ENCODE measurements at regions not wholly inside any gene's neighbourhood (a gene's known extent, or its start where the extent isn't known, plus 50 kb on each side); places are given as distances from the start of the nearest gene placed in this dataset.
"Not testable (repeated sequence)": the region's sequence is repeated elsewhere in the genome, so short reads cannot be mapped to it uniquely, and the experiment has no call there.

DNA sequence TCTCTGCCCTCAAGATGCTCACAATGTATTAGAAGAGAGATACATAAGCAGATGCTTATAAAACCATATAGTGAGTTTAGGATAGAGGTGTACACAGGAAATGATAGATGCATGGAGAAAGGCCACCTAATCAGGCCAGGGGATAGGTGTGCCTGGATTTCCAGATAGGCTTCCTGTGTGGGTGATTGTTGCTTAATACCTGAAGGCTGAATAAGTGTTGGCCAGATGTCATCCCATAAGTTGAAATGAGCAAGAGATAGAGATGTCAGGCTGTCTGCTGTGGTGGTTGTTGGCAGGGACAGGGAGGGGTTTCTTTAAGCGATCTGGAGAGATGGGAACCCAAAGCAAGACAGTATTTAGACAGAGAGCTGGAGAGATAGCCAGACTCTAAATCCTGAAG is 109.8 kb upstream of the SGK1 start:
- DNase-seq (ENCODE audit: low read depth), result no peak

DNA sequence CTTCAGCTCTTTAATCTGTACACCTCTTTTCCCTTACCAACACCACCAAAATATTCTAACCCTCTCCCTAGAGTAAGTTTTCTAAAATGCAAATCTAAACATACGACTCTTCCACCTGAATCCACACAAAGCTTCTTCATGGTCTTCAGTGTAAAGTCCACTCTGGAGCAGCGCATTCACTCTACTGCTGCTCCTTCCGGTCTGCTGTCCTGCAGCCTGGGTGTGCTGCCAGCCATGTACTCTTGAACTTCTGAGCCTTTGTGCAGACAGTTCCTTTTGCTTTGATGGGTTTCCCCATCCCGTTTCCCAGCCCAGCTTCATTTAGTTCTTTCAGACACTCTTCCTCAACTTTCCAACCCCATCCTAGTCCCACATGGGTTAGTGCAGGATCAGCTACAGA is 108.7 kb upstream of the SGK1 start:
- no peak for DNase-seq (ENCODE audit: low read depth)

DNA sequence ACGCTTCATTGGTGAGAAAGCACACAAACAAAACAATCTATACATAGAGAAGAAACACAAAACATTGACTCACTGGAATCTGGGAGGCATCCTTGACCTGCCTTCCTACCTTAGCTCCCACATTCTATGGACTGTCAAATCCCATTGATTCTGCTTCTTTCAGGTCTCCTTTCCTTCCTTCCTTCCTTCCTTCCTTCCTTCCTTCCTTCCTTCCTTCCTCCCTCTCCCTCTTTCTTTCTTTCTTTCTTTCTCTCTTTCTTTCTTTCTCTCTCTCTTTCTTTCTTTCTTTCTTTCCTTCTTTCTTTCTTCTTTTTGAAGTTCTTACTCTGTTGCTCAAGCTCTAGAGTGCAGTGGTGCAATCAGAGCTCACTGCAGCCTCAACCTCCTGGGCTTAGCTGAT is 108.0 kb upstream of the SGK1 start:
- DNase-seq (ENCODE audit: low read depth), result not testable (repeated sequence)

DNA sequence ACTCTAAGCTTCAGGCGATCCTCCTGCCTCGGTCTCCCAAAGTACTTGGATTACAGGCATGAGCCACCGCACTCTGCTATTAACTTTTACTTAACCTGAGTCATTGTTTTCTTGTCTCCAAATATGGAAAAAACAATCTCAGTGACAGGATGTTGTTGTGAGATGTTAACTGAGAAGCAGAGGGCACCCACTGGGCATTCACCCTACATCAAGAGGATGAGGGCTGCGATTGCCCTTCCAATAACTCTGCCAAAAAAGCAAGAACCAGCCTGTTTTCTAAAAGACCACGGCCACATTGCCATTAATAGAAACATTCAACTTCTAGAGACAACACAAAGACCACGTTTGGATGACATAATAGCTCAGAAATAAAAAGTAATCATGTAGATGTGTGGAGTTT is 107.6 kb upstream of the SGK1 start:
- DNase-seq (ENCODE audit: low read depth), result no peak

DNA sequence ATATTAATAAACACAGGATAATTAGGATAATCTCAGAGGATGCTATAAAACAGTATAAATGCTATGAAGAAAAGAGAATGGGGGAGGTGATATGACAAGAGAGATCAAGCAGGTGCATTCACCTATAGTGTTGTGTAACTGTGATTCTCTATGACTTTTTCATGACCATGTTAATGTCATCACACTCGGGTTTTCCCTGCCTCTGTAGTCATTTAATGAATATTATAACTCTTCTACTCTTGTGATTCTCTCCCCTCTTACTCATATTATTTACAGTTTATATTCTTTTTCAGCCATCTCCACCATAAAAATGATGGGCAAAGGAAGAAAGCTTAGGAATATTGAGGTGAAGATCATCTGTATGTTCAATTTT is 106.9 kb upstream of the SGK1 start:
- no peak for DNase-seq (ENCODE audit: low read depth)

DNA sequence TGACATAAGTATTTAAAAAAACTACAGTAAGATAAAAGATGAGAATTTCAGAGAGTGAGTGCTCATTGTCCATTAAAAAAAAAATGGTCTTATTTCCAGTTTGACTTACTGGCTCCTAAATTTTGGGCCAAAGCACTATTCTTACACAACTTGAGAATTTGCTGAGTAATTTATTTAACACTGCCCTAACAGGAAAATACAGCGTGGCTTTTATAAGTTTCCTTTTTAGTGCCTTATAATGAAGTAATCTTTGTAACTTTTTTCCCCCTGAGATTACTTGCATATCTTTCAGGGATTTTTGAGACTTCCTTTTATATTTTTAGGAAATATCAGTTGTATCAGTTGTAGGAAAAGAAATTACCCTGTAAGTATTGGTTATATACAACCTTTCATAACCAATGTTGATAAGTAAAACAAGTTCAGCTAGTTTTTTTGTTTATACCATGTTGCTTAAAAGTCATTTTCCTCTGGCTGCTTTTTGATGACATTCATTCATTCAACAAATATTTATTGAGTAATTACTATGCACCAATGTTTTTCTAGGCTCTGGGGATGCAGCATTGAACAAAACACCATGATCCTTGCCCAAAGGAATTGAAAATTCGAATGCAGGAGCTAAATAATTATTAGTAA is 106.4 kb upstream of the SGK1 start:
- no peak for DNase-seq (ENCODE audit: low read depth)

DNA sequence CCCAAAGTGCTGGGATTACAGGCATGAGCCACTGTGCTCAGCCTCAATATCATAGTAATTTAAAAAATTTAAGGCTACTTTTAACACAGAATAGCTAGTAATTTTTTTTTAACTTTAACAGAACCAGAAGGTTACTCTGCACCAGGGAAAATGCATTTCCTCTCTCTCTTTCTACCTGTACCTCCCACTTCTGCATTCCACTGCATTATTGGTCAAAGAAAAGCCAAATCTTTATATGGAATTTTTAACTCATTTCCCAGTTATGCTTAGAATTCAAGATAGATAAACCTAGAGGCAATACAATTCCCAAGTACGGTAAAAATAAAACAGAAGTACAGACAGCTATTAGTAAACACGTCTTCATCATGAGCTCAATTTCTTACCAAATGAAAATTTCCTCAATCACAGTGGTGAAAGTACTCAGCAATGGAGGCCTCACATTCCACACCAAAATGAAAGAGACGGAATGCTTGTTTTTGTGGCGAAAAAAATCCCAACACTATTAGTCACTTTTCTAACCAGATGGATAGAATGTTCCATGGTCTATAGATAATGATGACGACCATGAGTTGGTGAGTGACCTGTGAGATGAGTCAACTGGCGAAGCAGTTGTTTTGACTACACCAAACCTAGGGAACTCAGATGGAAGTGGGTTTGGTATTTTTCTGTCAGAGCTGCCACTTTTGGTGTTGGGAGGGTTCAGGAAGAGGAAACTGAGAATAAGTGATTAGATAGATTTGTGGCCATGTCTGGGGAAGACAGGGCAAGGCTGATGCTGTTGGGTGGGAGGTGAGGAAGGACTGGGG is 104.7 kb upstream of the SGK1 start:
- no peak for DNase-seq (ENCODE audit: low read depth)

DNA sequence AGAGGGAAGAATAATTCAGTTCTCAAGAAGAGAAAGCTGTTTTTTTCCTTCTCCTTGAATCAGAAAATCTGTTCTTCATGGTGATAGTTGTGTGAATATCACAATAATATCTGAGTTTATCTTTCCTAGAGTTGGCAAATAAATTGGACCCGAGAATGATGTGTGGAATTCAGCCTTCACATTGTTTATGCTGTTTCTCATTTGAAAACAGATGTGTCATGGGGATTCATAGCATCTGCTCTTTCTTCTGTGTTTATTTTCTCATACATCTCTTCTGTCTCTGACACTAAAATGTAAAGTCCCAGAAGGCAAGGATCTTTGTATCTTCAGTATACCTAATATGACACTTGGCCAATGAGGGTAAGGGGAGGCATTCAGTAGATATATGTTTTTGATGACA is 103.6 kb upstream of the SGK1 start:
- DNase-seq (ENCODE audit: low read depth), result no peak

DNA sequence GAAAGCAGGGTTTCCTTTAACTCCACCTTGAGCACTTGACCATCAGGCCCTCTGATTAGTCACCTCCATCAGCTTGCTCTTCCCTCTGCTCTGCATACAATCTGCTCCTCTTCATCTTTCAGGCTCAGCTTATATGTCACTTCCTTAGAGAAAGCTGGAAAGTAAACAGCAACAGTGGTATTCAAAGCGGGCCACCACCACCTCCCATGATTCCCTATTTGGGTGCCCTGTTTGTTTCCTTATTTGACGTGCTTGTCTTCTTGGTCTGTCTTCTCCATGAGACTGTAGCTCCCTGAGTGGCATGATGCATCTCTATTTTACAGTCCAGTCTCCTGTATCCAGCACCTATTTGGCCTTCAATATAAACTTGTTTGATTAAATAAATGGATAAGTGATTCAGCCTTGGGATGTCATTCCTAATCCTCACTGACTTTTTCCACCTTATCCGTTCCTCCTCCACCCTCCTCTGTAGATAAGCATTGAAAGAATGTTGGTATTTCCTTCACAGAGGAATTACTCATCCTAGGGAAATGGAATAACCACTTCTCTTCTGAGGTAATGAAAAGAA is 102.8 kb upstream of the SGK1 start:
- DNase-seq (ENCODE audit: low read depth), result no peak

DNA sequence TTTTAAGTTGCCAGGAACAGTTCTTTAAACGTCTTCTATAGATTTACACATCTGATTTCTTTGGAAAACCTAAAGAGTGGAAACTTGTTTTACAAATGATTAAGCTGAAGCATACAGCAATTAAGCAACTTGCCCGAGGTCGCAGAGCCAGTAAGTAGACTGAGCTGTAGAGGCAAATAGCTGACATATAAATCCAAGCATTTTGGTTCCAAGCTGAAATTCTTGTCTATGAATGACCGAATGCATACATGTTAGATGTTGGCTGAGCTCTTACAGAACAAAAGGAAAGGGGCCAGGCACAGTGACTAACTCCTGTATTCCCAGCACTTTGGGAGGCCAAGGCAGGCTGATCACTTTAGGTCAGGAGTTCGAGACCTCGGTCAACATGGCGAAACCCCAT is 101.8 kb upstream of the SGK1 start:
- no peak for DNase-seq (ENCODE audit: low read depth)

DNA sequence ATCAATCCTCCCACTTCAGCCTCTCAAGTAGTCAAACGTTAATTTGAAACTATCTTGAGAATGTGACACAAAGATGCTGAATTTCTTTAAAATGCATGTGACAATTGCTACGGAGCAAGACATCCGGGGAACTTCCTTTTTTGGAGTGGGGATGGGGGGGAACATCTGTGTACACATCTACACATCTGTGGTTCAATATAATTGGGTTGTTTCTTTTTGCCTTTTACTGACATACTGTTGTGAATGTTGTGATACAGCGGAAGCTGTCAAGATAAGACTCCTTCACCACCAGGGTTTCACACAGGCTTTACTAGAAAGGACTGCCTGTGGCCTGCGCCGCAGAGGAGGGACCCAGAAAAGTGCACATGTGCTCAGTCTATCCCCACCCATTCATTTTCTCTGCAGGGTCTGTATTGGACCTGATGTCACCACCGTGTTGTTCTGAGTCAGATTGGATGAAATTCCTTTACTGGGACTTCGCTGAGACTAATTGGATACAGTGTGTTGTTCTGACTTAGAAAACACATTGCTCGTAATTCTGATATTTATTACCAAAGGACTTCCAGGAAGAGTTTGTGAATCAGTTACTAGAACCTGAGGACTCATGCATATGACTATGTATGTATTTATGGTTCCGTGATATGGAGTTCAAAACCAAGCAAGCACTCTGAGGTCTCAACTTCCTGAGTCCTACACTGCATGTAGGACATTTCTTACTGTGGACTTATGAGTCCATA is 98.7 kb upstream of the SGK1 start:
- no peak for DNase-seq (ENCODE audit: low read depth)

DNA sequence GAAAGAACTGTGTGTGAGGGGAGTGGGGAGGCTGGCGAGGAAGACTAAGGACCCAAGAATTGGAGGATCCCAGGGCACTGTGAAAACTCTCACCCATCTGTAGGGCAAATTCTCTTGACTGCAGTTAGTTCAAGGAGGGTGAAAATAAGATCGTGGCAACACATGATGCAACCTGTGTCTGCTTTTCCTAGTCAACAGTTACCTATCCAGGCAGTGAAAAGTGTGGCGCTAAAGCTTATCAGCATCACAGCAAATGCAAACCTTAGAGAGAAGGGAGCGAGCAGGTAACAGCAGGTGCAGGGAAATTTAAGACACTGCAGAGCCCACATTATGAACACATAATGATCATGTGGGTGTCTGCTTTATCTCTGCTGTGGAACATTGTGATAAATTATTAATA is 97.7 kb upstream of the SGK1 start:
- DNase-seq (ENCODE audit: low read depth), result no peak

DNA sequence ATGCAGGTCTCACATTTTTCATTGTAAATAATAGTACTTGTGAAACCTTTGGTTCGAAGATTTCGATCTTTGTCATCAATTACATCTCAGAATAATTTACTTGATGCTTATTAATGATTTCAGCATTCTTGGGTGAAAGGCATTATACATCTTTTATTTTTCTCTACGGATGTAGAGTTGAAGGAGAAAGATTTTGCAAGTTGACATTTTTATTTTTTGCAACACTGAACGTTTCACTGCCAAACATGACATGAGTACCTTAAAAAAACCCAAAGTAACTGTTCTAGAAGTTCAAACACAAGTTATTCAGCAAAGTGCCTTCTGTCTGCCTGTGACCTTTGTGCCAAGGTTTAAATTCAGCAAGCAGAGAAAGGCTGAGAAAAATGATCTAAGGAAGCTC is 97.3 kb upstream of the SGK1 start:
- DNase-seq (ENCODE audit: low read depth), result no peak

DNA sequence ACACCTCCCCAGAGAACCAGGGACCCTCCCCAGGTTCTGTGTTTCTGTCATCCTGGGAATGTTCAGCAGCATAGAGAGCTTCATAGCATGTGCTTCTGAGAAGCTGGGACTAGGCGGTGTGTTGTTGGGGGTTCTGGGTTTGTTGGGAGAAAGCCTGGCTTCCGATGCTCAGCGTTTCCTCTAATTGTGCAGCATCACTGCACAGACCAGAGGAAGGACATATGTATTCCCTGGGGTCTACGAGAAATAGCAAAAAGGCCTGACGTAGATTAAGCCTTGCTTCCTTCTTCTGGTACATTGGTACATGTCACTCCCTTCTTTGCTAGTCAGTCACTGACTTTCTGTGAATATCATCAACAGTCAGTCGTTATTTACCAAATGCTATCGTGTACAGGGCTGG is 96.9 kb upstream of the SGK1 start:
- no peak for DNase-seq (ENCODE audit: low read depth)

DNA sequence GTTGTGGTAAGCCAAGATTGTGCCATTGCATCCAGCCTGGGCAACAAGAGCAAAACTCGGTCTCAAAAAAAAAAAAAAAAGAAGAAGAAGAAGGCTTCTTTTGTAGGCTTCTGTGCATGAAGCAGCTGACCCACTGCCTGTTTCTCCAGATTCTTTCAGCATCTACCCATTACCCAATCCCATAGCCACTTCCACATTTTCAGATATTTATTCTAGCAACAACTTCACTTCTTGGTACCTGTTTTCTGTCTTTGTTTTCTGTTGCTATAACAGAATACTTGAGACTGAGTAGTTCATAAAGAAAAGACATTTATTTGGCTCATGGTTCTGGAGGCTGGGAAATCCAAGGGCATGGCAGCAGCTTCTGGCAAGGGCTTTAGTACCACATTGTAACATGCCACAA is 95.3 kb upstream of the SGK1 start:
- no peak for DNase-seq (ENCODE audit: low read depth)

DNA sequence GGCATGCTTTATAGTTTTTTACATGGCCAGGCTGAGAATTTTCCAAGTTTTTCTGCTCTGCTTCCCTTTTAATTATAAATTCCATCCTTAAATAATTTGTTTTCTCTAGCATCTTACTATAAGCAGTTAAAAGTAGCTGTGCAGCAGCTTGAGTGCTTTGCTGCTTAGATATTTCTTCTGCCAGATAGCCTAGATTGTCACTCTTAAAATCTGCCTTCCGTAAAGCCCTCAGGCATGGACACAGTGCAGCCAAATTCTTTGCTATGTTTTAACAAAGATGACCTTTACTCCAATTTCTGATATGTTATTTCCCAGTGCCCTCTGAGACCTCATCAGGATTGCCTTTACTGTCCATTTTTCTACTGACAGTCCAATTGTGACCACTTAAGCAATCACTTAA is 92.6 kb upstream of the SGK1 start:
- DNase-seq (ENCODE audit: low read depth), result no peak

DNA sequence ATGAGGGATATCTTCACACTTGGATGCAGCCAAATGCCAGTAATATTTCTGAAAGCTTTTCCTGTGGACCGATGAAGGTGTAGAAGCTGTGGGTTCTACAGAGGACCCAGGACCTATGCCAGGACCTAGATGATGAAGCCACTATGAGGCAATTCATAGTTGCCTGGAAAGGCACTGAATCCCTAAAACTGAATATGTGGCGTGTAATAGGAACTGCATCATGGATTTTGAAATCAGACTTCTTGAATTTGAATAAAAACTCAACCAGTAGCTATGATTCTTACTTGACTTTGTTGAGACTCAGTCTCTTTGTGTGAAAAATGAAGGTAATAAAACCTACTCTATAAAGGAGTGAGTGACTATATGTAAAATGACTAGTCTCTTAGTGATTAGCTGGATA is 89.9 kb upstream of the SGK1 start:
- no peak for DNase-seq (ENCODE audit: low read depth)

DNA sequence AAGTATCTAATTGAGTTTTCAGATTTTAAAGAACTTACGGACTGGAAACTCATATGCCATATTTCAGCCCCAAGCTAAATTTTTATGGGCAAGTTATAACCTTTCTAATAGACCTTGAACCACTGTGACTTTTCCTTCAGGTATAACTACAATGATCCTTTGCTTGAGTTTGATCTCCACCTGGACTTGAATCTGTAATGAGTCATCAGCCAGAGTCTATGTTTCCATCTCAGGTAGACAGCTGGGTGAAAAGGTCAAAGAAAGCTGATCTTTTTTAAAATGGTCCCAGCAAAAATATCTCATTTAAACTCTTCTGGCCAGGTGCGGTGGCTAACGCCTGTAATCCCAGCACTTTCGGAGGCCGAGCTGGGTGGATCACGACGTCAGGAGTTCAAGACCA is 88.4 kb upstream of the SGK1 start:
- no peak for DNase-seq (ENCODE audit: low read depth)

DNA sequence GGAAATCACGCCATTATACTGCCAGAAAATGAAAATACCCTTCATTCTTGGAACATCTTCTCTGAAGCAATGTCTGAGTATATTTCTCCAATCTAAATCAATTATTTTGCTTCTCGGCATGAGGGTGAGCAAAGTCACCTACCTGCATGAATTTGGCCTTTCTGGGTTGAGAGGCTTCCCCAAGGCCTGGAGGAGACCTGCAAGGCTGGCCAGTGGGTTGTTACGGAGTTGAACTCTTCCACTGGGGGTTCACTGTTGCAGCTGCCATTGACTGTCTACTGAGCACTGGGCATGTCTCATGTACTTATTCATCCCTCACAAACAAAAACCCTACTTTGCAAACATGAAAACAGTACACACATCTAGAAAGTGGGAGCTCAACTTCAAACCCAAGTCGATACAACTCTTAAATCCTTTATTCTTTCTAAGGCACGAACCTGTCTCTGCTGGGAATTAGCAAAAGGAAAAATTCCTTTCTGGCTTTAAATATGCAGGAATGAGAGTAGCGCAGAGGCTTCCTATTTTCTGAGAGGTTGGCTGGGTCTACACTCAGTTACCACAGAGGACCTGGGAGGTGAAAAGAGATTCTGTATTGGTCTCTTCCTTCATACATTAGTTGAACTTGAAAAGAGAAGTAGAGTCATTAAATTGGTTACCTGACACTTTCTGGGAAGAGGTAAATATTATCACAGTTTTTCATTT is 87.6 kb upstream of the SGK1 start:
- no peak for DNase-seq (ENCODE audit: low read depth)

DNA sequence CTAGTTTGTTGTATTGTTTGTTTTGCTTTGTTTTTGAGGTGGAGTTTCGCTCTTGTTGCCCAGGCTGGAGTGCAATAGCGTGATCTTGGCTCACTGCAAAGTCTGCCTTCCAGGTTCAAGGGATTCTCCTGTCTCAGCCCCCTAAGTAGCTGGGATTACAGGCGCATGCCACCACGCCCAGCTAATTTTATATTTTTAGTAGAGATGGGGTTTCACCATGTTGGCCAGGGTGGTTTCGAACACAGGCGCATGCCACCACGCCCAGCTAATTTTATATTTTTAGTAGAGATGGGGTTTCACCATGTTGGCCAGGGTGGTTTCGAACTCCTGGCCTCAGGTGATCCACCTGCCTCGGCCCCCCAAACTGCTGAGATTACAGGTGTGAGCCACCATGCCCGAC is 85.4 kb upstream of the SGK1 start:
- DNase-seq (ENCODE audit: low read depth), result not testable (repeated sequence)

DNA sequence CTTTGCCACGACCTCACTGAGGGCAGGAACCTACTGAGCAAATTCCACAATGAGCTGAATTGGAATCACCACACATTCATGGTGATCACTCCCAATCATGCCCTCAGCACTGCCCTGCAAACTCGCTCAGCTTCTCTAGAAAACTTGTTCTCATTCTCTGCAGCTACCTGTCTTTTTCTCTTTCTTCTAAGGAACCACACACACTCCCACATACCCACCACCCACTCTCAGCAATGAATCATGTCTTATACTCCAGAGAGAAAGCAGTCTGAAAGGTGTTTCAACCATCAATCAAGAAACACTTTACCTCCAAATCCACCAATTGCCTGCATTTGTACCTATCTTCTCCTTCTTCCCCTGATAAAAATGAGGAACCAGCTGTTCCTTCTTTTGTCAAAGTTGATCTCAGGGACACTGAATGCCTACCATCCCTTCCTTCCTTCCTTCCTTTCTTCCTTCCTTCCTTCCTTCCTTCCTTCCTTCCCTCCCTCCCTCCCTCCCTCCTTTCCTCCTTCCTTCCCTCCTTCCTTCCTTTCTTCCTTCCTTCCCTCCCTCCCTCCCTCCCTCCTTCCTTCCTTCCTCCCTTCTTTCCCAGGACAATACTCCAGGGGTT is 84.6 kb upstream of the SGK1 start:
- no peak for DNase-seq (ENCODE audit: low read depth)

DNA sequence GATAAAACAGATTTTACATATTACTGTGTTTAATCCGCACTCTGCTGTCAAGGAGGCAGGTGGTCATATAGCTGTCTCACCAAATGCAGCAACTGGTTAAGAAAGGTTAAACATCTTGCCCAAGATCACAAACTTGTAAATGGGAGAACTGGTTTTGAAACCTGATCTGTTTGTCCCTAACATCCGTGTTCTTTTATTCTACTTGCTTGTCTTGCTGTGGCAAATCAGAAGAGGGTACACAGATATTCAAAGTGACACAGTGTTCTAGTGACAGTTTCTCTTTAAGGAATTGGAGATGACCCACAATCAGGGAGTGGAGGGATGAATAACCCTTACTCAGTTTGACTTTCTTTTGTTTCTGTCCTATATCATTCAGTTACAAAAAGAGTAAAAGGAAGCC is 83.0 kb upstream of the SGK1 start:
- DNase-seq (ENCODE audit: low read depth), result no peak
